NCI-H526 (cell line): ENCODE measurements at regions not wholly inside any gene's neighbourhood (a gene's known extent, or its start where the extent isn't known, plus 50 kb on each side); places are given as distances from the start of the nearest gene placed in this dataset.
A peak's percentile ranks its signal among the peaks of the same experiment; 100 is the strongest.

Experiments
- DNase-seq, 2 experiments: peaks; one replicate each; lab custom pipeline; 2025; lab: John Stamatoyannopoulos, UW

GRCh38 chr15:60213377-60214000 is 184.3 kb downstream of the ANXA2 start:
- no peak for DNase-seq

GRCh38 chr15:60214201-60214600 is 183.6 kb downstream of the ANXA2 start:
- DNase-seq: no peak

GRCh38 chr15:60215225-60215963 is 182.4 kb downstream of the ANXA2 start:
- no peak for DNase-seq

DNA sequence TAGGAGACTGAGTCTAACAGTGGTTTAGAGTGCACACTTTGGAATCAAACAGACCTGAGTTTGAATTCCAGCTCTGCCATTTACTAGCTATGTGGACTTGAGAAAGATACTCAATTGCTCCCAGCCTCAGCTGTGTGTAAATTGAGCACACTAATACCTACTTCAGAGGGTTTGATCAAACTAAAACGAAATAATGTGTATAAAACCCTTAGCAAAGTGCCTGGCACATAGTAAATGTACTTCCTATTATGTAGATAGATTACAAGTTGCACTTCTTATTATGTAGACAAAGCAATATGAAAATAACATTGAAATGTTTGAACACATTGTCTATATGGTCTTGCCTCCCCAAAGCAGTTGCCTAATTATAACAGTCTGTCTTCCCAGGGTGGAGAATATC is 180.6 kb downstream of the ANXA2 start:
- DNase-seq: no peak

DNA sequence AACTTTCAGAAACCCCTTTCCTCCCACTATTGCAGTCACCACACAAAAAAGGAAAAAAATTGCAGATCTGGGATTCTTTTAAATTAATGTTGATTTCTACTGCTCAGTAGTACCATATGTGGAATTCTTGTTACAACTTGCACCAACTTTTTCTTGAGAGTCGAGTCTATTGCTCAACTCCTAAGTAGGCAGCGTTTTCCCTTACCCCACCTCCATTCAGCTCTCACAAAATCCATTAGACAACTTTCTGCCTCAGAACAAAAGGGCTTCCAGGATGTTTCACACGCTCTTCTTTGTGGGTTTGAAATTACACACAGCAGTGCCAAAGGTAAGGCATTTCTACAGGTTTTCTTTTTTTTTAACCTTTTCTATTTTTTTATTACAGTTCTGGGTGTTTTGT is 179.5 kb downstream of the ANXA2 start:
- DNase-seq: no peak

DNA sequence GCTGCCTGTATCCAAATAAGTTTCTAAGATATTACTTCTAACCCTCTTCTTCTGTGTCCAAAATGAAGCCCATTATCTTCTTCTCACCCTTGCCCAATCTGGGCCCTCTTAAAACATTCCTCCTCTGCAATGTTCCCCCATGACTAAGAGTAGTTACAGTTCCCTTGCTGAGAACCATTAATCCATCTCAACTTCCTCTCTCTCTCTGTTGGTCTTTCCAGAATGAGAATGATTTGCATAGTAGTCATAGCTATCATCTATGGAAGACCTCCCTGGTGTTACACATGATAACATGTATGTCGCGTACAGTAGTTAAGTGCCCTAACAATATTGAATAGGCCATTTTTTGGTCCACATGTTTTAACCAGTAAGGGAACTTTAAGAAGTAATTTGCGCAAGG is 177.9 kb downstream of the ANXA2 start:
- peak; percentile 14 to 45 for DNase-seq

DNA sequence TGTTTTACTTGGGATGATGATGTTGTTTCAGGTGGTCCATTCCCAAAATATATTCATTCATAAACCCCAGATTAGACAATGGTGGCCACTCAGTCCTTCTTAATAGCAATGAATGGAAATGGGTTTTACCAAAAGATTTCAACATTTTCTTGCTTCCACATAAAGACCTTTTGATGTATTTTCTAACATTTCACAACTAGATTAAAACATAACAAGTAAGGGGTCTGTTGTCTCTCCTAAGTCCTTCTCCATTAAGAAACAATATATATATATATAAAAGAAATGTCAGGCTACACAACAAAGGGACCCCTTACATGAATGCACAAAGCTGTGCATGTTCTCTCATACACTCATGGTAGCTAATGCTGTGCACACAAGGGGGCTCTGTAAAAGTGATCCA is 176.4 kb downstream of the ANXA2 start:
- DNase-seq: no peak

DNA sequence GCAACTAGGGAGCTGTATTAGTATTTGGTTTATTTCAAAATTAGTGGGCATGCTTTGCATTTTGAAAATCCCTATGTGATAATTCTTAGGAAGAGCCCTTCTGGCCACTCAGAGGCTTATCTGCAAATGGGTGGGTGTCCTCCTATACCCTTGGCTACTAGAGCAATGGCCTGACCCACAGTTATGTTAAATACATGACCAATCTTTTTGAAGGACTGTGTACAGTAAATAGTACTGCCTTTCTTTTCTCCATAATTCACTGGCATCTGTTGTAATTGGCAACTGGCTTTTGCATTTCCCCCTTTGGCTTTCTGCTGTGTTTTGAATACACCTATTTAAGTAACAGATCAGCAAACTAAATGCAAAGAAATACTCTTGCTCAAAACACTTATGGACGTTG is 175.4 kb downstream of the ANXA2 start:
- DNase-seq: peak in 1 of 2 experiments; percentile 15

DNA sequence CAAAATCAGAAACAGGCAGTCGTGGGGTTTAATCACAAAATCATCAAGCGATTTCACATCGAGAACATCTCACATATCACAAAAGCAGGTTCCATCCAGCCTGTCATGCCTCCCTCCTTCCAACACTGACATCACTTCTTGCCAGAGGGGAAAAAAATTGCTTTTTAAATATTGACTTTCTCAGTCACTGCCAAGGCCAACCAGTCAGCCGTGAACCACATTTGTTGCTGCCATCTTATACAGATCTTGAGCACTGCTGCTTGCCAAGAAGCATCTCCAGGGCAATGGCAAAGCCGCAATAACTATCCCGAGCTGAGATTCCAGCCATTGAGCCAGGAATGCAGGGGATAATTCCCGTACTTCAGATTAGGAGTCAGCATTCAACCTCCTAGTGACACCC is 174.6 kb downstream of the ANXA2 start:
- DNase-seq: no peak

GRCh38 chr15:60226924-60227323 is 170.9 kb downstream of the ANXA2 start:
- no peak for DNase-seq

DNA sequence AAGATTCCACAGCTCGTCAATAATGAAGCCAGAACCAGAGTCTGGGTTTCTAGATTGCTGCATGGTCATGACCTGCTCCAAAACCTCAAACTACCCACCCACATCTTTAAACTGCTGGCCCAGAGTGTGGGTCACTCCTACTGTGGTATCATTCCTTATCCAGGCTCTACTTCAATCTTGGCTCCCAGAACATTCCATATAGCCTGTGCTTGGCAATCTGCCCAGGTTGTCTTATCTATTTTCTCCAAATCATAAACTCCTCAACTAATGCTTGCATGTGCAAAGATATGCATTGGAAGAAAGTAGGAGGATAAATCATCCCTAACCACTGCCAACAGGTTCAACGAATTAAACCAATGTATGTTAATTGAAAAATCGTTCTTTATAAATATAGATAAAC is 169.7 kb downstream of the ANXA2 start:
- no peak for DNase-seq

GRCh38 chr15:60228619-60229018 is 169.2 kb downstream of the ANXA2 start:
- no peak for DNase-seq

DNA sequence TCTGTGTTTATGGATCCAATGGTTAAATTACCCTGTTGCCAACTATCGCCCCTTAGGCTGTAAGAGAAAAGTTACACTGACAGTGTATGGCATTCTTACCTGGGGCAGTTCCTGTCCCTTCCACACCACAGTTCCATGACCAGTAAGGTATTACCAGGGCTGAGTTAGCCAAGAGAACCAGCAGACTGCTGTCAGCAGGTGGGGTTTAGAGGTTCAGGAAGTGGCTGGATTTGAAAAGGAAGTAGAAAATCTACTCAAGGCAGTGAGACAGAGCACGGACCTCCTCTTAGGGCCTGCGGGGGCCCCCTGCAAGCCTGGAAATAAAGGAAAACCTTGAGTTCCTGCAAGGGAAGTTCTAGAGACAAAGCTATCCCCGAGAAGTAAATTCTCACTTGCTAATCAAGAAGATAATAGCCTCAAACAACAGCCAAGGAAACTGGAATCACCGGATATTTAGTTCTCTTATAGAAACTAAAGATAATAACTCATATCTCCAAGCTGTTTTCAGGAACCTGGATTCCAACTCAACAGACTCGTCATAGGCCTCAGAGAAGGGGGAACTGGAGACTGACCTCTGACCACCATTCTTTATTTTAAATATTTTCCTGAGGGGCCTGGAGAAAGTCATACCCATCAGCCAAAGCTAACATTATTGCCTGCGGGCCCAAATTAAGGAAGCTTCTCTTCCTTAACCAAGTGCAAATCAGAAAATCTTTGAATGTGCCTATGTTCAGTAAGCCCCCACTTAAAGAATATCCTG is 161.7 kb downstream of the ANXA2 start:
- DNase-seq: no peak

DNA sequence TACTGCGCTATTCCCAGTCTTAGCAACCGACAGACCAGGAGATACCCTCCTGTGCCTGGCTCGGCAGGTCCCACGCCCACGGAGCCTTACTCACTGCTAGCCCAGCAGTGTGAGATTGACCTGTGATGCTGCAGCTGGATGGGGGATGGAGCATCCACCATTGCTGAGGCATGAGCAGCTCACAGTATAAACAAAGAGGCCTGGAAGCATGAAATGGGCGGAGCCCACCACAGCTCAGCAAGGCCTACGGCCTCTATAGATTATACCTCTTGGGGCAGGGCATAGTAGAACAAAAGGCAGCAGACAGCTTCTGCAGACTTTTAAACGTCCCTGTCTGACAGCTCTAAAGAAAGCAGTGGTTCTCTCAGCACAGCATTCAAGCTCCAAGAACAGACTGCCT is 160.3 kb downstream of the ANXA2 start:
- no peak for DNase-seq

GRCh38 chr15:60243769-60244168 is 154.0 kb downstream of the ANXA2 start:
- no peak for DNase-seq

DNA sequence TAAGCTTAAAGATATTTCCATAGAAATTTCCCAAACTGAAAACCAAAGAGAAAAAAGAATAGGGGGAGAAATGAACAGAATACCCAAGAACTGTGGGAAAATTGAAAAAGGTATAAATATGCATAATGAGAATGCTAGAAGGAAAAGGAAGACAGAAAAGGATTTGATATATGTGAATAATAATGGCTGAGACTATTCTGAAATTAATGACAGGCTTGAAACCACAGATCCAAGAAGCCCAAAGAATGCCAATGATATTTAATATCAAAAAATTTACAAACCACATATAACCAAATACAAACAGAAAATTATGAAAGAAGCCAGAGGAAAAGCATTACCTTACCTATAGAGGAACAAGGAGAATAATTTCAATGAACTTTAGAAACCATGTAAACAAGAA is 153.0 kb downstream of the ANXA2 start:
- DNase-seq: no peak

DNA sequence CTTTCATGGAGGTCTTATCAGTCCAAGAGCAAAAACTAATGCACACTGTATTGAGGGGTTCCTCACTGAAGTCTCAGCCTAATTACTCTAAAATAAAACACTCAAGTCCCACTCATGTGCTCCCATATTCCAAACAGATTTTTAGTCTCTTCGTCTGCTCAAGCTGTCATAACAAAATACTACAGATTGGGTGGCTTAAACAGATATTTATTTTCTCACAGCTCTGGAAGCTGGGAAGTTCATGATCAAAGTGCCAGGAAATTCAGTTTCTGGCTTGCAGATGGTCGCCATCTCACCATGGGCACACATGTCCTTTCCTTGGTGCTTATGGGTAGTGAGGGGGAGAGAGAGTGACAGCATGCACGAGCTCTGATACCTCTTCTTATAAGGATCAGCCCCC is 147.5 kb downstream of the ANXA2 start:
- no peak for DNase-seq

- no peak for DNase-seq
Measured at GRCh38 chr15:60251300-60252070, 146.3 kb downstream of the ANXA2 start.

DNA sequence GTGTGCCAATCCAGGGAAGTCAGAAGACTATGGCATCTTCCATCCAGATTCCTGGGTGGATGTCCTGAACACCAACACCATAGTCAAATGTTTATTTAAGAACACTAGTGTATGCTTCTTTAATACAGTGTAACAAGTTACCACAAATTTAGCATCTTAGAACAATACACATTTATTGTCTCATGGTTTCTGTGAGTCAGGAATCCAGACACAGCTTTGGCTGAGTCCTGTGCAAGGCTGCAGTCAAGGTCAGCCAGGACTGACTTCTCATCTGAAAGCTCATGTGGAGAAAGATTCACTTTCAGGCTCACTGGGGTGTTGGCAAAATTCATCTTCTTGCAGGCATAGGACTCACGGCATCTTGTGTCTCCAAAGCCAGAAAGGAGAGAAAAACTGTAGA is 143.4 kb downstream of the ANXA2 start:
- no peak for DNase-seq

- DNase-seq: no peak
Measured at GRCh38 chr15:60255390-60255789, 142.4 kb downstream of the ANXA2 start.

DNA sequence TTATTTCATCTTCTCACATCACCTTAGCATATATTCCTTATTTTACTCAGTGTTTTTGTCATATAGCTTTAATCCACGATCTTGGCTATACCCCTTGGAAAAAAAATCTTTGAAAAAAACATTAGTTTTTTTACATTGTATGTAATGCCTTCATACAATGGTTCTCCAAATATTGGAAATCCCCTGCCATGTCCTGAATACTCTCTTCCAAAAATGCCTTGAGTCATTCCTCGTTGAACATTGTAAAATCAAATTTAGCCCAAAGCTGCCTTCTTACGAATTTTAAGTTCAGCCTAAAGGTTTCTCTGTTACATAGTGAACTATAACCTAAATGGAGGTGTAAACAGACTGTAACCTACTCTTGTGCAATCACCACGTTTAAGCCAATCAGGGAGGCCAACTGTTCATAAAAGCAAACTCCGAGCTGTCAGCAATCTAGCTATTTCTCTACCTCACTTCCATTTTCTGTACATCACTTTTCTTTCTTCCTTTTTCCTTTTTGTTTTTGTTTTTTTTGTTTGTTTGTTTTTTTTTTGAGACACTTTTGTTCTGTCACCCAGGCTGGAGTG is 140.1 kb downstream of the ANXA2 start:
- no peak for DNase-seq

GRCh38 chr15:60259469-60259868 is 138.3 kb downstream of the ANXA2 start:
- DNase-seq: no peak
